ENCODE measurements at regions not wholly inside any gene's neighbourhood (a gene's known extent, or its start where the extent isn't known, plus 50 kb on each side); places are given as distances from the start of the nearest gene placed in this dataset.

DNA sequence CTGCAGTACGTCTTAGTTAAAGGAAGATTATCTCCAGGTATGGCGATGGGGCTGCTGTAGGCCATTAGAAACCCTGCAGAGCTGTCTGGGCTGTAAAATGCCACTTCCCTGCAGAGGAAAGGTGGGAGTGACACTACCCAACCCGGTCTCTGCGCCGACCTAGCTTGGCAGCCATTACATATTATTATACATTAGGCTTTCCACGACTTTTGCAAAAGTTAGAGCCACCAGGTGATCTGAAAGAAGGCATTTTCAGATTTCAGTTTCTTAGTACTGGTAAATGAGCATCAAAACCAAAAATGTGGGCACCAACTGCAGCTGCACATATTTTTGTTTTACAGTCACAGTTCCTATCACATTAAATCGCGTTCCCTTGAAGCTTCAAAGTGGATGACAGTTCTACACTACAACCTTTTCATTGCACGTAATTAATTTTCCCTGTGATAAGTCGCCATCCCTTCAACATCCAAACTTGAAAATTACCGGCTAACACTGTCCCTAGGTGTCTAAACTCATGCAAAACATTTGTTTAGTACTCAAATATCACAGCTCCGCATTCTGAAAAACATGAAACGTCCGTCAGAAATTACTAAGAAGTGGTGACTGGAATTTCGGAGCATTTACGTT, 81.4 kb upstream of the CHD2 start (continued):
- TF ChIP-seq JUNB (IDR thresholded peaks at IDR 0.05; ENCODE audit: unreplicated experiment) (no peak), STAT1 (IDR thresholded peaks at IDR 0.05; ENCODE audit: unreplicated experiment) (no peak), NANOG (IDR thresholded peaks at IDR 0.05; ENCODE audit: borderline replicate concordance) (no peak), EZH2 (IDR thresholded peaks at IDR 0.05; ENCODE audit: low read depth, unreplicated experiment) (no peak)
- TF ChIP-seq, protein P1, sequence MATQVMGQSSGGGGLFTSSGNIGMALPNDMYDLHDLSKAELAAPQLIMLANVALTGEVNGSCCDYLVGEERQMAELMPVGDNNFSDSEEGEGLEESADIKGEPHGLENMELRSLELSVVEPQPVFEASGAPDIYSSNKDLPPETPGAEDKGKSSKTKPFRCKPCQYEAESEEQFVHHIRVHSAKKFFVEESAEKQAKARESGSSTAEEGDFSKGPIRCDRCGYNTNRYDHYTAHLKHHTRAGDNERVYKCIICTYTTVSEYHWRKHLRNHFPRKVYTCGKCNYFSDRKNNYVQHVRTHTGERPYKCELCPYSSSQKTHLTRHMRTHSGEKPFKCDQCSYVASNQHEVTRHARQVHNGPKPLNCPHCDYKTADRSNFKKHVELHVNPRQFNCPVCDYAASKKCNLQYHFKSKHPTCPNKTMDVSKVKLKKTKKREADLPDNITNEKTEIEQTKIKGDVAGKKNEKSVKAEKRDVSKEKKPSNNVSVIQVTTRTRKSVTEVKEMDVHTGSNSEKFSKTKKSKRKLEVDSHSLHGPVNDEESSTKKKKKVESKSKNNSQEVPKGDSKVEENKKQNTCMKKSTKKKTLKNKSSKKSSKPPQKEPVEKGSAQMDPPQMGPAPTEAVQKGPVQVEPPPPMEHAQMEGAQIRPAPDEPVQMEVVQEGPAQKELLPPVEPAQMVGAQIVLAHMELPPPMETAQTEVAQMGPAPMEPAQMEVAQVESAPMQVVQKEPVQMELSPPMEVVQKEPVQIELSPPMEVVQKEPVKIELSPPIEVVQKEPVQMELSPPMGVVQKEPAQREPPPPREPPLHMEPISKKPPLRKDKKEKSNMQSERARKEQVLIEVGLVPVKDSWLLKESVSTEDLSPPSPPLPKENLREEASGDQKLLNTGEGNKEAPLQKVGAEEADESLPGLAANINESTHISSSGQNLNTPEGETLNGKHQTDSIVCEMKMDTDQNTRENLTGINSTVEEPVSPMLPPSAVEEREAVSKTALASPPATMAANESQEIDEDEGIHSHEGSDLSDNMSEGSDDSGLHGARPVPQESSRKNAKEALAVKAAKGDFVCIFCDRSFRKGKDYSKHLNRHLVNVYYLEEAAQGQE (IDR thresholded peaks at IDR 0.05; ENCODE audit: unreplicated experiment), result no peak
- TF ChIP-seq, protein P2, sequence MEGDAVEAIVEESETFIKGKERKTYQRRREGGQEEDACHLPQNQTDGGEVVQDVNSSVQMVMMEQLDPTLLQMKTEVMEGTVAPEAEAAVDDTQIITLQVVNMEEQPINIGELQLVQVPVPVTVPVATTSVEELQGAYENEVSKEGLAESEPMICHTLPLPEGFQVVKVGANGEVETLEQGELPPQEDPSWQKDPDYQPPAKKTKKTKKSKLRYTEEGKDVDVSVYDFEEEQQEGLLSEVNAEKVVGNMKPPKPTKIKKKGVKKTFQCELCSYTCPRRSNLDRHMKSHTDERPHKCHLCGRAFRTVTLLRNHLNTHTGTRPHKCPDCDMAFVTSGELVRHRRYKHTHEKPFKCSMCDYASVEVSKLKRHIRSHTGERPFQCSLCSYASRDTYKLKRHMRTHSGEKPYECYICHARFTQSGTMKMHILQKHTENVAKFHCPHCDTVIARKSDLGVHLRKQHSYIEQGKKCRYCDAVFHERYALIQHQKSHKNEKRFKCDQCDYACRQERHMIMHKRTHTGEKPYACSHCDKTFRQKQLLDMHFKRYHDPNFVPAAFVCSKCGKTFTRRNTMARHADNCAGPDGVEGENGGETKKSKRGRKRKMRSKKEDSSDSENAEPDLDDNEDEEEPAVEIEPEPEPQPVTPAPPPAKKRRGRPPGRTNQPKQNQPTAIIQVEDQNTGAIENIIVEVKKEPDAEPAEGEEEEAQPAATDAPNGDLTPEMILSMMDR (conservative IDR thresholded peaks at IDR 0.05; ENCODE audit: low read depth in 2 of 2), result no peak

DNA sequence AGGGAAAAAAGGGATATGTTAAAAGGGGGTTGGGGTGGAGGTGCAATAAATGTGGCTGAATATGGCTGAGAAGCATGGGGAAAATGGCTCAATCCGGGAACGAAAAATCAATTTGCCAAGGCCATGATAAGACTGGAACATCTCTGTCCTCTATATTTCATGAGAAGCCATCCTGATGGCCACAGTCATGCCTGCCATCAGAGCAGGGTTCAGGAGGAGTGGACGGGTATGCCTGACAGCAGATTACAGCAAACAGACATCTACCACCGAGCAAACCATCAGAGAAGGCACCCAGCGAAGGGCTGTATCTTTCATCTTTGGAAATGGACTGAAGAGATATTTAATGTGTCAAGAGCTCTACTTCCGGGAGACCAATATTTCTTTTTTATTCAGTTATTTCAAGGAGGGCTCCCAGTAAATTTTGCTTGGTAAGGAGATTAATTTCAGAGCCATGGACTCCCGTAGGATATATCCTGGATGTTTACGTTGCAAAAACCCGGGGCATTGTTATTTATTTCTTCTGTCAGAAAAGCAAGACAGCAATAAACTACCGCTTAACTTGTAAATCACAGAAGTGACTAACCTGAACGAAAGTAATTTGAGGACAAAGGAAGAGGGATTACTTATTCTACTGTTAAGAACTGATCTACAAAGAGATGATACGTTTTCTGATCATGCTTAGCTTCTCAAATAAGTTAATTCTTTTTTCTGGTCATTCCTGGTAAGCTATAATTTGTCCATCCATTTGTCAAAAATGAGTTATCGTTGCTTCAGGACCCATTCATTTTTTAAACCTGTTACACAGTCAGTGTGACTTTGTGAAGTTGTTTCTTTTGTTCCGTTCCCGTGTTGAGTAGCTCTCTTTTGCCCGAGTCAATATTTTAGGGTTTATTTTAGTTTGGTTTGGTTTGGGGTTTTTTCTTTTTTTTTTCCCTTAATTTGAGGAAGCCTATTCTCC, 80.6 kb upstream of the CHD2 start:
- Histone ChIP-seq H3K4me3 (peak overlapping the region; percentile 46), H3K9me2 (ENCODE audit: insufficient read depth) (no peaks in the 10 kb centered on the region), H4K20me1 (replicated peaks; ENCODE audit: insufficient read depth) (no peaks in the 10 kb centered on the region), H3K4me2 (peak overlapping the region; percentile 72), H3K27ac (ENCODE audit: low read depth) (peak overlapping the region; percentile 85), H3F3A (replicated peaks; ENCODE audit: low read depth) (peaks cover 8% of the 10 kb centered on the region; the same call in 1 of the 2 replicates), H3K36me3 (ENCODE audit: insufficient read depth) (no peaks in the 10 kb centered on the region), H2AFZ (peak overlapping the region; percentile 75), H3K4me1 (ENCODE audit: insufficient read depth) (peaks cover 57% of the 10 kb centered on the region), H3K79me2 (replicated peaks; ENCODE audit: insufficient read depth) (no peaks in the 10 kb centered on the region), H3K27me3 (ENCODE audit: insufficient read depth) (peaks cover 12% of the 10 kb centered on the region; the same call in 1 of the 2 replicates)
- DNase-seq (ENCODE audit: low spot score), result peak; percentile 13
- H3K9me3 Mint-ChIP-seq, result no peaks in the 10 kb centered on the region
- ATAC-seq, result peak; percentile 18
- H3K4me1 Mint-ChIP-seq, result peaks cover 62% of the 10 kb centered on the region
- peaks cover 16% of the 10 kb centered on the region for H3K27me3 Mint-ChIP-seq (ENCODE audit: insufficient read depth, low read depth, poor library complexity)
- H3K4me3 Mint-ChIP-seq, result peak overlapping the region; percentile 71
- H3K36me3 Mint-ChIP-seq (ENCODE audit: low read depth), result no peaks in the 10 kb centered on the region
- H3K27ac Mint-ChIP-seq, result peak overlapping the region; percentile 92
- no peak for TF ChIP-seq ZNF114 (CRISPR knock-in tag; IDR thresholded peaks at IDR 0.05)
- TF ChIP-seq, protein P1 (IDR thresholded peaks at IDR 0.05; ENCODE audit: unreplicated experiment), result no peak

Measured in GM23338 (cell line).